A549 (cell line): ENCODE measurements at regions not wholly inside any gene's neighbourhood (a gene's known extent, or its start where the extent isn't known, plus 50 kb on each side); places are given as distances from the start of the nearest gene placed in this dataset.

Experiments used
- CBX8 ChIP-seq: fragments of 200-600 bp; sonication (generic); IDR thresholded peaks from 2 replicates; pipeline ENCODE4 v1.6.1; 2016
- EP300 ChIP-seq, 2 experiments: fragments of >200 bp; sonication (Bioruptor Twin); formaldehyde crosslinking; IDR thresholded peaks; 2 replicates in 1 of 2; 3 replicates in 1 of 2; pipeline ENCODE4 v1.6.1; 2016 to 2017
- GATA3 ChIP-seq: IDR thresholded peaks from 2 replicates; pipeline ENCODE4 v1.6.1; 2012; ENCODE audit warnings: borderline replicate concordance
- MYC ChIP-seq: IDR thresholded peaks from 2 replicates; pipeline ENCODE4 v1.6.1; 2012; ENCODE audit warnings: mild to moderate bottlenecking, inconsistent platforms, low read length, improper control_type of control experiment, borderline replicate concordance
- POLR2A ChIP-seq: IDR thresholded peaks from 2 replicates; pipeline ENCODE4 v1.6.1; 2012; ENCODE audit warnings: mild to moderate bottlenecking, low read length
- POLR2AphosphoS2 ChIP-seq: conservative IDR thresholded peaks from 2 replicates; pipeline ENCODE4 v1.6.1; 2012; ENCODE audit warnings: low read length, improper control_type of control experiment, inconsistent platforms
- RFX5 ChIP-seq: fragments of 450-650 bp; IDR thresholded peaks from 2 replicates; pipeline ENCODE4 v1.7.1; 2014; ENCODE audit warnings: antibody characterized with exemption, mild to moderate bottlenecking, moderate library complexity
- SMC3 ChIP-seq: fragments of >200 bp; sonication (Bioruptor Twin); formaldehyde crosslinking; IDR thresholded peaks from 3 replicates; pipeline ENCODE4 v1.6.1; 2018; ENCODE audit warnings: inconsistent platforms
- TFCP2L1 ChIP-seq: fragments of 250-450 bp; sonication (Bioruptor Pico); IDR thresholded peaks from 2 replicates; pipeline ENCODE4 v1.5.0; 2021; ENCODE audit warnings: mild to moderate bottlenecking
- ZFP36 ChIP-seq: fragments of 450-650 bp; IDR thresholded peaks from 2 replicates; pipeline ENCODE4 v1.6.1; 2014; ENCODE audit warnings: borderline replicate concordance; ENCODE audit not compliant: partially characterized antibody
- TF ChIP-seq, protein P1 (sequence below): IDR thresholded peaks from 2 replicates; pipeline ENCODE4 v1.6.1; 2012
- TF ChIP-seq, protein P2 (sequence below): fragments of >200 bp; sonication (Bioruptor Twin); formaldehyde crosslinking; IDR thresholded peaks from 3 replicates; pipeline ENCODE4 v1.5.1; 2016
- TF ChIP-seq, protein P3 (sequence below): fragments of 150-350 bp; IDR thresholded peaks from 2 replicates; pipeline ENCODE4 v1.6.1; 2014; ENCODE audit warnings: low read depth, mild to moderate bottlenecking, low read length

DNA sequence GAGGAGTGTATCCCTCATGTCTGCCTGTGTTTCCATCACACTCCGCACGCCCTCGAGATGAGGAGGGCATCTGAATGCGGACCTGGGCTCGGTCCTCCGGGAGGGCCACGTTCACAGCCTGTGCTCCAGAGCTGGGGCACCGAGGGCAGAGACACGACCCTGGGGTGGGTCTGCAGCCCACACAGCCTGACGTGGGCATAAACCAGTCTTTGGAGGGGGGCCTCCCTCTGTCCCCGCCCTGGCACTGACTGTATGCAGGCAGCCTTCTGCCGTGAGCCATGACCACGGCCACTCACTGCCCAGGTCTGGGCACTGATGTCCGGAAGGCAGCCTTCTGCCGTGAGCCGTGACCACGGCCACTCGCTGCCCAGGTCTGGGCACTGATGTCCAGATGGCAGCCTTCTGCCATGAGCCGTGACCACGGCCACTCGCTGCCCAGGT lies 1425.1 kb downstream of the BRD1 start:
- TF ChIP-seq, protein P1, sequence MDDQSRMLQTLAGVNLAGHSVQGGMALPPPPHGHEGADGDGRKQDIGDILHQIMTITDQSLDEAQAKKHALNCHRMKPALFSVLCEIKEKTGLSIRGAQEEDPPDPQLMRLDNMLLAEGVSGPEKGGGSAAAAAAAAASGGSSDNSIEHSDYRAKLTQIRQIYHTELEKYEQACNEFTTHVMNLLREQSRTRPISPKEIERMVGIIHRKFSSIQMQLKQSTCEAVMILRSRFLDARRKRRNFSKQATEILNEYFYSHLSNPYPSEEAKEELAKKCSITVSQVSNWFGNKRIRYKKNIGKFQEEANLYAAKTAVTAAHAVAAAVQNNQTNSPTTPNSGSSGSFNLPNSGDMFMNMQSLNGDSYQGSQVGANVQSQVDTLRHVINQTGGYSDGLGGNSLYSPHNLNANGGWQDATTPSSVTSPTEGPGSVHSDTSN = no peak
- TF ChIP-seq, protein P2, sequence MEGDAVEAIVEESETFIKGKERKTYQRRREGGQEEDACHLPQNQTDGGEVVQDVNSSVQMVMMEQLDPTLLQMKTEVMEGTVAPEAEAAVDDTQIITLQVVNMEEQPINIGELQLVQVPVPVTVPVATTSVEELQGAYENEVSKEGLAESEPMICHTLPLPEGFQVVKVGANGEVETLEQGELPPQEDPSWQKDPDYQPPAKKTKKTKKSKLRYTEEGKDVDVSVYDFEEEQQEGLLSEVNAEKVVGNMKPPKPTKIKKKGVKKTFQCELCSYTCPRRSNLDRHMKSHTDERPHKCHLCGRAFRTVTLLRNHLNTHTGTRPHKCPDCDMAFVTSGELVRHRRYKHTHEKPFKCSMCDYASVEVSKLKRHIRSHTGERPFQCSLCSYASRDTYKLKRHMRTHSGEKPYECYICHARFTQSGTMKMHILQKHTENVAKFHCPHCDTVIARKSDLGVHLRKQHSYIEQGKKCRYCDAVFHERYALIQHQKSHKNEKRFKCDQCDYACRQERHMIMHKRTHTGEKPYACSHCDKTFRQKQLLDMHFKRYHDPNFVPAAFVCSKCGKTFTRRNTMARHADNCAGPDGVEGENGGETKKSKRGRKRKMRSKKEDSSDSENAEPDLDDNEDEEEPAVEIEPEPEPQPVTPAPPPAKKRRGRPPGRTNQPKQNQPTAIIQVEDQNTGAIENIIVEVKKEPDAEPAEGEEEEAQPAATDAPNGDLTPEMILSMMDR = no peak
- TF ChIP-seq RFX5 (no peak), EP300 (IDR thresholded peaks at IDR 0.05) (no peak), POLR2A (no peak), GATA3 (no peak), MYC (no peak), SMC3 (no peak), POLR2AphosphoS2 (no peak), ZFP36 (no peak), TFCP2L1 (CRISPR knock-in tag) (no peak), CBX8 (no peak)
- TF ChIP-seq, protein P3, sequence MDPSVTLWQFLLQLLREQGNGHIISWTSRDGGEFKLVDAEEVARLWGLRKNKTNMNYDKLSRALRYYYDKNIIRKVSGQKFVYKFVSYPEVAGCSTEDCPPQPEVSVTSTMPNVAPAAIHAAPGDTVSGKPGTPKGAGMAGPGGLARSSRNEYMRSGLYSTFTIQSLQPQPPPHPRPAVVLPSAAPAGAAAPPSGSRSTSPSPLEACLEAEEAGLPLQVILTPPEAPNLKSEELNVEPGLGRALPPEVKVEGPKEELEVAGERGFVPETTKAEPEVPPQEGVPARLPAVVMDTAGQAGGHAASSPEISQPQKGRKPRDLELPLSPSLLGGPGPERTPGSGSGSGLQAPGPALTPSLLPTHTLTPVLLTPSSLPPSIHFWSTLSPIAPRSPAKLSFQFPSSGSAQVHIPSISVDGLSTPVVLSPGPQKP = no peak
